ENCODE measurements at regions not wholly inside any gene's neighbourhood (a gene's known extent, or its start where the extent isn't known, plus 50 kb on each side); places are given as distances from the start of the nearest gene placed in this dataset.

DNA sequence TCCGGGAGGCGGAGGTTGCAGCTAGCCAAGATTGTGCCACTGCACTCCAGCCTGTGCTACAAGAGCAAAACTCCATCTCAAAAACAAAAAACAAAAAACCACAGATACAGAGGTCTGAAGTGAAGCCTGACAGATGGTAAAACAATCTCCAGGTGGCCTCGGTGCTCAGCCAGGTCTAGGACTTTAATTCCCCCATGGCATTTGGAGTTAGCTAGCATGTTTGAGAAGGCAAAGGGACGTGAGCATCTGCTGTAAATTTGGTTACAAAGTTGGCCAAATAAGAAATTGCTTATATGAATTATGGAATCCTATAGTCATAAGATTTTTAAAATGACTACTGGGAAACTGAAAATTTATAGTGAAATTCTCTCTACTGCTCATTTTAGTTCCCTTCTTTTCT is 98.3 kb upstream of the FMN2 start:
- Histone ChIP-seq H2AK5ac (ENCODE audit: low read depth, low read length) (no peak overlapping the region), H2AK9ac (replicated peaks; ENCODE audit: low read depth, low read length, poor library complexity) (no peak overlapping the region), H4K5ac (ENCODE audit: low read depth, low read length) (no peak overlapping the region), H3K23ac (ENCODE audit: low read depth, low read length) (no peak overlapping the region), H4K91ac (ENCODE audit: insufficient read depth, low read depth, low read length) (no peak overlapping the region), H3K18ac (ENCODE audit: low read depth, low read length) (no peak overlapping the region), H3K4me1 (ENCODE audit: control insufficient read depth, insufficient read depth, low read length) (peaks cover 3% of the 10 kb centered on the region; the same call in 1 of the 2 replicates), H3K9ac (ENCODE audit: low read depth, low read length) (no peak overlapping the region), H2BK120ac (ENCODE audit: low read depth, low read length) (no peak overlapping the region), H3K4ac (ENCODE audit: low read depth, low read length) (no peak overlapping the region), H2BK15ac (ENCODE audit: low read depth, low read length) (no peak overlapping the region), H3K27ac (ENCODE audit: insufficient read depth, low read length) (no peak overlapping the region), H3K56ac (ENCODE audit: extremely low read depth, insufficient read depth, low read length) (no peak overlapping the region), H4K8ac (ENCODE audit: low read depth in 2 of 2, low read length in 2 of 2) (no peak overlapping the region), H2BK5ac (ENCODE audit: low read depth, low read length, poor library complexity, severe bottlenecking) (no peak overlapping the region), H3K27me3 (ENCODE audit: control insufficient read depth, insufficient read depth, low read length) (peaks cover 49% of the 10 kb centered on the region), H3K36me3 (ENCODE audit: control insufficient read depth, insufficient read depth, low read length) (no peaks in the 10 kb centered on the region), H3K4me3 (ENCODE audit: insufficient read depth, low read depth, low read length) (no peak overlapping the region), H4K20me1 (ENCODE audit: insufficient read depth, low read length) (no peaks in the 10 kb centered on the region), H3K9me3 (ENCODE audit: control insufficient read depth, insufficient read depth, low read length) (no peaks in the 10 kb centered on the region), H3K14ac (replicated peaks; ENCODE audit: low read depth, low read length) (no peak overlapping the region), H2BK20ac (ENCODE audit: low read depth, low read length) (no peak overlapping the region), H2AFZ (replicated peaks; ENCODE audit: low read length, poor library complexity) (no peak overlapping the region), H3K79me1 (ENCODE audit: low read depth in 1 of 2, low read length in 2 of 2) (no peaks in the 10 kb centered on the region), H3K9me1 (ENCODE audit: insufficient read depth, low read length) (no peaks in the 10 kb centered on the region), H3K4me2 (ENCODE audit: low read depth, low read length) (no peak overlapping the region)
- DNase-seq = no peak
- dilution Hi-C loops (cut with HindIII; ENCODE audit: low sequenced_read_pairs, unreplicated experiment) = no loop called here
- POLR2A ChIA-PET (ENCODE audit: unreplicated experiment) = no interaction called here
- no CpG with 5 or more reads among the region's 4 CpGs for WGBS, 2 experiments (ENCODE audit: extremely low coverage in 2 of 2, insufficient read length in 1 of 2)
- in situ Hi-C loops (cut with MboI; ENCODE audit: low sequenced_read_pairs) = no loop called here
- BruUV-seq (replicated peaks) = no TSS peak
- intact Hi-C loops (cut with micrococcal nuclease) = no loop called here
- no peak for ATAC-seq (ENCODE audit: low read depth)
- CTCF ChIA-PET = no interaction called here
- TF ChIP-seq RFX5 (IDR thresholded peaks at IDR 0.05; ENCODE audit: low read depth, low read length) (no peak), POLR2A (IDR thresholded peaks at IDR 0.05; ENCODE audit: low read depth, low read length) (no peak)

All from IMR-90 (cell line).